HPDE6-E6E7 (cell line): ENCODE measurements at regions not wholly inside any gene's neighbourhood (a gene's known extent, or its start where the extent isn't known, plus 50 kb on each side); places are given as distances from the start of the nearest gene placed in this dataset.
"Not testable (repeated sequence)": the region's sequence is repeated elsewhere in the genome, so short reads cannot be mapped to it uniquely, and the experiment has no call there.

Experiments
- DNase-seq: peaks from one replicate; pipeline ENCODE4 v3.0.0; 2011; ENCODE audit warnings: missing footprints; ENCODE audit errors: extremely low spot score

DNA sequence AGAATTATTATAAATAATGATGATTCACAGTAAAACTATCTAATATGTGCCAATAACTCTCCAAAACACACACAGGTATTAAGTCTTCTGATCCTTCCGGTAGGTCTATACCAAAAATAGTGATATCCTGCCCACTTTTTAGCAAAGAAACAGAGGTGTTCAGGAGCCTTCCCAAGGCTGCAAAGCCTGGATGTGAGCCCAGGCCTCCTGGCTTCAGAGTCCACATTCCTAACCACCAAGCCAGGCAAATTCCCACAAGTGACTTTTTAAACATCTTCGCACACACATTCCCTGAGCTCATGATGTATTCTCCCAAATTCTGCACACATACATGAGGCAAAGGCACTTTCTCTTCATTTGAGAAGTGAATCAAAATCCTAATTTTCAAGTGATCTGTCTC, 376.6 kb downstream of the BCL2L11 start:
- DNase-seq: not testable (repeated sequence)

DNA sequence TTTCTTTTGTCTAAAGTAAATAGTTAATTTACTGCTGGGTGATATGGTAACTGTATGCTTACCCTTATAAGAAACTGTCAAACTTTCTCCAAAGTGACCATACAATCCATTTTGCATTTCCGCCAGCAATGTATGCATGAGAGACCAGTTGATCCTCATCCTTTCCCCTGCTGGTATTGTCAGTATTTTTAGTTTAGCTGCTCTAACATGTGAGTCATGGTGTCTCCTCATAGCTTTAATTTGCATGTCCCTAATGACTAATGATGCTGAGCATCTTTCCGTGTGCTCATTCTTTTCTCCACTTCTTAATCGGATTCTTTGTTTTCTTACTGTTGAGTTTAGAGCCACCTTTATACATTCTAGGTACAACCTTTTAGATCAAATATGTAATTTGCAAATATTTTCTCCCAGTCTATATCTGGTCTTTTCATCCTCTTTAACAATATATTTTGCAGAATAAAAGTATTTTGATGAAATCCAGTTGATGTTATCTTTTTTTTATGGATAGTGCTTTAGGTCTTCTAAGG, 379.9 kb downstream of the BCL2L11 start:
- not testable (repeated sequence) for DNase-seq

DNA sequence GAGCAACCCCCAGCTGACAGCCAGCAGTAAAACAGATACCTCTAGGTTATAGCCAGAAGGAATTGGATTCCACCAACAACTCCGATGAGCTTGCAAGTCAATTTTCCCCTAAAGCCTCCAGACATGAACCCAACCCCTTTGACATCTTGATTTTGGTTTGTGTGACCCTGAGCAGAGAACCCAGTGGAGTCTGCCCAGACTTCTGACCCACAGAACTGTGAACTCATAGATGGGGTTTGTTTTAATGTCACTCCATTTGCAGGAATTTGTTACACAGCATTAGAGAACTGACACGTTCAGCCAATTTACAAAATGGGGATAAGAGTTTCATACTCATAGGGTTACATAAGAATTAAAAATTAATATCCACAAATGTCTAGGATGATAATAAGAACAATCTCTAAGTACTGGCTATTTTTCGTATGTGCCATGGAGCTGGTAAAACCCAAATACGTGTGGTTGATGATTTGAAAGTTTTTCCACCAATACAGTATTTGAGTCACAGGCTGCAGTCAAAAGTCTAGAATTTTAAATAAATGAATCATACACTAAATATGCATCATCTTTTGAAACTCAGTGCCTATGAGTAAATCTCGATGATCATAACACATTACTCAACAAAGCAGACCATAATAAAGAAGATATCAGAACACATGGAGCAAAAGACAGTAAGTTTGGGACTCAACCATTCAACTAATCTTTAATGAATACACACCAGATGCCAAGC, 380.0 kb downstream of the ANAPC1 start:
- not testable (repeated sequence) for DNase-seq

- DNase-seq: not testable (repeated sequence)
These were observed 379.4 kb downstream of the ANAPC1 start for GRCh38 chr2:111504571-111504942.

DNA sequence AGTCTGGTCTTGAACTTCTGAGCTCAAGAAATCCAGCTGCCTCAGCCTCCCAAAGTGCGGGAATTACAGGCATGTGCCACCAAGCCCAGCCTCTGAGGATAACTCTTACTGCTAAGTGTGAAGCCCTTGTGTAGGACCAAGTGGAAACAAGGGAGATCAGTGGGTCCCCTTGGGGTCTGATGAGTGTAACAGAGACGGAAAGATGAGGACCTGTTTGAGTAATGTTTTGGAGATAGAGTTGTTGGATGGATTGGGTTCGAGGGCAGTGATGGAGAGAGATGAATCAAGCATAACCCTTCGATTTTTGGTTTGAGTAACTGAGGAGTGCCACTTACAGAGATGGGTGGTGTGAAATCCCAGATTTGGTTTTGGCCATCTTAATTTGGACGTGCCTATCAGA, 378.7 kb downstream of the ANAPC1 start:
- DNase-seq: not testable (repeated sequence)

DNA sequence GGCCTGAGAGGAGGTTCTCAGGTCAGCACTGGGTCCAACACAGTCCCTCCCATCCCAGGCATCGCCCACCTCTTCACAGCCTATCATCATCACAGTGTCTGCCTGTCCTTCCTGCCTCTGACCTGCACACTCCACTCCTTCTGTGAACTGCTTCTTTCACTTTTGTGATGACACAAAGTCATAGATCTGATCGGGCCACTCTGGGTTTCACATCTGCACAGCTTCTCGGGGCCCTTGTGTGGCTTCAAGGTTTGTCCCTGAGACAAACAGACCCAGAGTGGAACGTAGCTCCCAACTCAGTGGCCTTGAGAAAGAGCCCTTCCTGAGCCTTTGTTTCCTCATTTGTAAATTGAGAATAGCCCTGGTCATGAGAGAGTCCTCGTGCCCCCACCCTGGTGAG, 377.1 kb downstream of the ANAPC1 start:
- DNase-seq: not testable (repeated sequence)

GRCh38 chr2:111509225-111509869, 374.6 kb downstream of the ANAPC1 start:
- not testable (repeated sequence) for DNase-seq

- DNase-seq: not testable (repeated sequence)
These were observed 373.6 kb downstream of the ANAPC1 start for GRCh38 chr2:111510384-111510783.

- not testable (repeated sequence) for DNase-seq
These were observed 372.9 kb downstream of the ANAPC1 start for GRCh38 chr2:111511062-111511461.

GRCh38 chr2:111512378-111512777, 371.6 kb downstream of the ANAPC1 start:
- not testable (repeated sequence) for DNase-seq

GRCh38 chr2:111514138-111514537, 369.9 kb downstream of the ANAPC1 start:
- DNase-seq: not testable (repeated sequence)

DNA sequence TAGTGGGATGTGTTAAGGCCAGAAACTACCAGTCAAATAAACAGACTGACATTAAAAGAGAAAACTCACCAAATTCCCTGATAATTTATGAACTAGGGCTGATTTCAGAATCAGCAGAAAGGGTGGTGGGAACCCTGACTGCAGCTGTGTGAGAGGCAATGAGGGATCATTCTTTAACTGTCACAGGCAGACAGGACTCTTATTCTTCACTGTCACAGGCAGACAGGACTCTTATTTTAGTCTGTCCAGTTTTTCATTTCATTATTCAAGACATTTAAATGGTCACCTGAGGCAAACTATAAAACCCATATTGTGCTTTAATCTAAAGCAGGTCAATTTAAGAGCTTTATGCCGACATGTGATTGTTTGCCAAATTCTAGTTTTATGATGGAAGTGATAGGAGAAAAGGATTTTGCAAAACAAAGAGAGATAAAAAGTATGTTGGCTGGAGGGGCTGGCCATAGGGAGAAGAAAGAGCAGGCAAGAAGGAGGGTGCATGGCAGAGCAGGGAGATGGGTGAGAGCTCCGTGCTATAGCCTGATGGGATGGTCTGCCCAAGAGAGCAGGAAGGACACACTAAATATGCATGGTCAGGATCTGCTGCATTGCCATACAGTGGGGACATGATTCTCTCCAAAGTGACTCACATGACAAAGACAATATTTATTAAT, 366.8 kb downstream of the ANAPC1 start:
- not testable (repeated sequence) for DNase-seq

GRCh38 chr2:111517721-111518053, 366.3 kb downstream of the ANAPC1 start:
- not testable (repeated sequence) for DNase-seq

GRCh38 chr2:111519071-111519470, 364.9 kb downstream of the ANAPC1 start:
- DNase-seq: no peak

GRCh38 chr2:111522231-111522768, 361.7 kb downstream of the ANAPC1 start:
- DNase-seq: no peak

GRCh38 chr2:111523009-111523408, 361.0 kb downstream of the ANAPC1 start:
- no peak for DNase-seq

- DNase-seq: not testable (repeated sequence)
These were observed 359.0 kb downstream of the ANAPC1 start for GRCh38 chr2:111525026-111525425.

DNA sequence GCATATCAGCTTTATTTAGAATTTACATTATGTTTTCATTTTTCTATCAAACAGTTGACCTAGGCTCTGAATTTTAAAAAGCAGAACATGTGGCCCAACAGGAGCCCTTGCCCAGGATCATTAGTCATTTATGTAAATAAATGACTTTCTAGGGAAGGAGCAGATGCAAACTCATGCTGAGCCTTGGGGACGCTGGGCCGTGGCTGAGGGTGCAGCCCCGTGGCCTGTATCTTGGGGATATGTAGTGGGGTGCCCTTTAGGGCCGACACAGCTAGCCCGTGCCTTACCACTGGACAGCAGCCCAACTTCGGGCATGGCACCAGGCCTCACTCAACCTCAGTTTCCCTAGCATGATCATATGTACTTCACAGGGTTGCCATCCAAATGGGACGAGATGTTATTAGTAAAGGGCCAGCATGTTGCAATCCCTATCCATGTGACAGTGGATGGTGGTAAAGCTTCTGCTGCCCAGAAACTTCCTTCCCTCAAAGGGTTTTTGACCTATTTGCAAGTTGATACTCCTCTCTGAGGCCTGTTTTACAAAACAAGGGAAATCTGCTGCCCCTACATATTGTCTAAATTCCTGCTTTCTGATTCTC, 357.9 kb downstream of the ANAPC1 start:
- not testable (repeated sequence) for DNase-seq

GRCh38 chr2:111527707-111528400, 356.1 kb downstream of the ANAPC1 start:
- not testable (repeated sequence) for DNase-seq

DNA sequence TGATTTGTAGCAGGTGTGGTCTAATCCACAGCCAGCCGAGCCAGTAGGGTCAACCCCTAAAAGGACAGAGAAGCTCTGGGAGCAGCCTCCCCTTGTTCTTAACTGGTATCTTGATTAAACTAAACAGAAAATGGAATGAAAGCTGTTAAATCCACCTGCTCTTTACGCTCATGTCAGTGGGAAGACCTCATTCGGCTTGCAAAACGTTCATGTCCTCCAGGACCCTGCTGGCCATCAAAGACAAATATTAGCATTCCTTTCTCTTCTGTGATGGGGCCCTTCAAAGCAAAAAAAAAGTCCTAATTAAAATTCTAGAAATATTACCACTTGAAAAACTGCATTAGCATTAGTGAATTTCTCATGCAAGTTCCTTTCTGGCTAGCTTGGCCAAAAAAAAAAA, 355.0 kb downstream of the ANAPC1 start:
- DNase-seq: not testable (repeated sequence)
